GM12878 (cell line): ENCODE measurements at regions not wholly inside any gene's neighbourhood (a gene's known extent, or its start where the extent isn't known, plus 50 kb on each side); places are given as distances from the start of the nearest gene placed in this dataset.

Experiments used
- HCFC1 ChIP-seq: fragments of 150-350 bp; IDR thresholded peaks from 2 replicates; pipeline ENCODE4 v1.6.1; 2014; ENCODE audit warnings: low read length
- TF ChIP-seq, protein P1 (sequence below): IDR thresholded peaks from 2 replicates; pipeline ENCODE4 v1.6.1; 2012; ENCODE audit warnings: low read length, inconsistent platforms

DNA sequence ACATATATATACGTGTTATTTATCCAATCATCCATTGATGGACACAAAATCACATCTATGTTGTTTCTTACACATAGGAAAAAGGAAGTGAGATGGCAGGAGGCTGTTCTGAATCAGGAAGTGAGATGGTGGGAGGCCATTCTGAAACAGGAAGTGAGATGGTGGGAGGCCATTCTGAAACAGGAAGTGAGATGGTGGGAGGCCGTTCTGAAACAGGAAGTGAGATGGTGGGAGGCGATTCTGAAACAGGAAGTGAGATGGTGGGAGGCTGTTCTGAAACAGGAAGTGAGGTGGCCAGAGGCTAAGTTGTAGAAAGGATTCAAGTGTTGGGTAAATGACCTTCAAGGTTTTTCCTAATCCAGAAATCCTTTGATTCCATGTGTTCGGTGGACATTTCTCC is 921.5 kb downstream of the TYW1 start:
- TF ChIP-seq HCFC1, result no peak
- TF ChIP-seq, protein P1, sequence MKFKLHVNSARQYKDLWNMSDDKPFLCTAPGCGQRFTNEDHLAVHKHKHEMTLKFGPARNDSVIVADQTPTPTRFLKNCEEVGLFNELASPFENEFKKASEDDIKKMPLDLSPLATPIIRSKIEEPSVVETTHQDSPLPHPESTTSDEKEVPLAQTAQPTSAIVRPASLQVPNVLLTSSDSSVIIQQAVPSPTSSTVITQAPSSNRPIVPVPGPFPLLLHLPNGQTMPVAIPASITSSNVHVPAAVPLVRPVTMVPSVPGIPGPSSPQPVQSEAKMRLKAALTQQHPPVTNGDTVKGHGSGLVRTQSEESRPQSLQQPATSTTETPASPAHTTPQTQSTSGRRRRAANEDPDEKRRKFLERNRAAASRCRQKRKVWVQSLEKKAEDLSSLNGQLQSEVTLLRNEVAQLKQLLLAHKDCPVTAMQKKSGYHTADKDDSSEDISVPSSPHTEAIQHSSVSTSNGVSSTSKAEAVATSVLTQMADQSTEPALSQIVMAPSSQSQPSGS, result no peak
